IPS-15b (cell line): ENCODE measurements at regions not wholly inside any gene's neighbourhood (a gene's known extent, or its start where the extent isn't known, plus 50 kb on each side); places are given as distances from the start of the nearest gene placed in this dataset.

Source experiments
- H3K27me3 ChIP-seq: one replicate; pipeline ENCODE4 v1.6.1; 2013; ENCODE audit warnings: low read length; ENCODE audit not compliant: control insufficient read depth, insufficient read depth
- H3K36me3 ChIP-seq: one replicate; pipeline ENCODE4 v1.6.1; 2013; ENCODE audit warnings: low read length; ENCODE audit not compliant: control insufficient read depth, insufficient read depth
- H3K4me1 ChIP-seq: one replicate; pipeline ENCODE4 v1.6.1; 2013; ENCODE audit warnings: mild to moderate bottlenecking, low read length; ENCODE audit not compliant: control insufficient read depth, insufficient read depth
- H3K4me3 ChIP-seq: one replicate; pipeline ENCODE4 v1.5.1; 2013; ENCODE audit warnings: low read depth, low read length
- H3K9ac ChIP-seq: one replicate; pipeline ENCODE4 v1.6.1; 2013; ENCODE audit warnings: low read depth, mild to moderate bottlenecking, low read length
- H3K9me3 ChIP-seq: one replicate; pipeline ENCODE4 v1.6.1; 2013; ENCODE audit warnings: mild to moderate bottlenecking, low read length; ENCODE audit not compliant: control insufficient read depth, insufficient read depth

DNA sequence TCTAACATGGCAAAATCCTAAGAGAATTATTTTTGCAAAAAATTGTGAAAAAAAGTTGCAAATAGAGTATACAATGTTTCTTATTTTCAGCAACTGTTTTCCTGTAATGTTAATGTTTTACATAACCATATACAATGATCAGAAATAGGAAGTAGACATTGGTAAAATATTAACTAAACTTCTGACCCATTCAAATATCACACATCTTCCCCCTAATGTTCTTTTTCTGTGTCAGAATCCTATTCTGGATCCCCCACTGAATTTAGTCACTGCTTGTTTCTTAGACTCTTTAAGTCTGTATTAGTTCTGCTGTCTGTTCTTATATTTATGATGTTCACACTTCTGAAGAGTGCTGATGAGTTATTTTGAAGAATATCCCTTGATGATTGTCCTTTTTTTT lies 62.0 kb downstream of the HFE start:
- Histone ChIP-seq H3K36me3 (no peaks in the 10 kb centered on the region), H3K4me1 (no peaks in the 10 kb centered on the region), H3K9me3 (no peaks in the 10 kb centered on the region), H3K4me3 (no peak overlapping the region), H3K9ac (no peak overlapping the region), H3K27me3 (no peaks in the 10 kb centered on the region)

- no peak overlapping the region for H3K9ac ChIP-seq
- H3K4me3 ChIP-seq, result no peak overlapping the region
- no peaks in the 10 kb centered on the region for H3K27me3 ChIP-seq
- H3K4me1 ChIP-seq, result peaks cover 5% of the 10 kb centered on the region
- no peaks in the 10 kb centered on the region for H3K9me3 ChIP-seq
- H3K36me3 ChIP-seq, result no peaks in the 10 kb centered on the region
These were observed 65.2 kb downstream of the HFE start for GRCh38 chr6:26152226-26153101.

DNA sequence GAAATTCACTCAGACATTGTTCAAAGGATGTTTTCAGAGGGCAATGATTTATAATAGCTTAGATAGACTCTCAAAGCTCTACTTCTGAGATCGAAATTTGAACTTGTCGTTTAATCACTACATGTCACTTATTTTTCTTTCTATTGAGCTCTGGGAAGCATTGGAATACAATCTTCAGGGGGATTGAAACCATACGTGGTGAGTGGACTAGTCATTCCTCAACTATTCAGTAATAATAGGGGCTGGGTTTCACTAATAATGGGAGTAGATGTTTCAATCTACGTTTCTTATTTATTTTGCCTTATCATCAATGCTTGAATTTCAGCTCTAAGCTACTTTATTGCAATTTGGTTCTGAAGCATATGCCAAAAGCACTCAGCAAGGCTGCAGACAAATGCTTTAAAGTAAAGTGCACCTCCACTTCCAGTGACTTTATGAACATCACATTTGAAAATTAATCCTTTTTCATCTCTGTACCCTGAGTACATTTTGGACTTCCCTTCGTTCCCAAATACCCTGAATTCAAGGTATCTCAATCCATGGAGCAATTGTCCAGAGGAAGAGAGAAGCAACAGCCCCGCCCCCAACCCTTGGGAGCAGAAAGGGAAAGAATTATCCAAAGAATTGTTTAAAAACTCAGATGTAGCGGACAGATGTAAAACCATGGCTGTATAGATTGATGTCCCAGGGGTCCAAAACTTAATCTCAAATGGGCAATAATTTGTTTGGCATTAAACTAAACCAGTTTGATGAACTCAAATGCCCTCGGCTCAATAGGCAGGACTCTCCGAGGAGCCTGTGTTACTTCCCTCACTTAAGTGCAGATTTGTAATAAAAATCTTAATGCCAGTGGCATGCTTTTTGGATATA lies 68.1 kb downstream of the HFE start:
- Histone ChIP-seq H3K4me3 (peak overlapping the region; percentile 89), H3K9ac (peak overlapping the region; percentile 92), H3K4me1 (peaks cover 7% of the 10 kb centered on the region), H3K27me3 (no peaks in the 10 kb centered on the region), H3K9me3 (no peaks in the 10 kb centered on the region), H3K36me3 (no peaks in the 10 kb centered on the region)

DNA sequence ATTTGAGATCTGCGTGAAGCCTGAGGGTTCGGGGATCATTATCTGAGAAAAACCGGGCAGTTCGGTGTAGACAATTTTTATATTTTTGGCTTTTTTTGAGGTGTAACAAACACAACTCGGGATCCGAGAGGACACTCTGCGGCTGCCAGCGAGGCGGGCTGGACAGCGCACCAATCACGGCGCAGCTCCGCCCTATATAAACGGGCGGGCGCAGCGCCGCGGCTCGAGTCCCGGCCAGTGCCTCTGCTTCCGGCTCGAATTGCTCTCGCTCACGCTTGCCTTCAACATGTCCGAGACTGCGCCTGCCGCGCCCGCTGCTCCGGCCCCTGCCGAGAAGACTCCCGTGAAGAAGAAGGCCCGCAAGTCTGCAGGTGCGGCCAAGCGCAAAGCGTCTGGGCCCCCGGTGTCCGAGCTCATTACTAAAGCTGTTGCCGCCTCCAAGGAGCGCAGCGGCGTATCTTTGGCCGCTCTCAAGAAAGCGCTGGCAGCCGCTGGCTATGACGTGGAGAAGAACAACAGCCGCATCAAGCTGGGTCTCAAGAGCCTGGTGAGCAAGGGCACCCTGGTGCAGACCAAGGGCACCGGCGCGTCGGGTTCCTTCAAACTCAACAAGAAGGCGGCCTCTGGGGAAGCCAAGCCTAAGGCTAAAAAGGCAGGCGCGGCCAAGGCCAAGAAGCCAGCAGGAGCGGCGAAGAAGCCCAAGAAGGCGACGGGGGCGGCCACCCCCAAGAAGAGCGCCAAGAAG lies 69.0 kb downstream of the HFE start:
- peaks cover 7% of the 10 kb centered on the region for H3K4me1 ChIP-seq
- peak overlapping the region; percentile 96 for H3K9ac ChIP-seq
- peak overlapping the region; percentile 89 for H3K4me3 ChIP-seq
- H3K27me3 ChIP-seq, result no peaks in the 10 kb centered on the region
- H3K36me3 ChIP-seq, result no peaks in the 10 kb centered on the region
- H3K9me3 ChIP-seq, result no peaks in the 10 kb centered on the region

DNA sequence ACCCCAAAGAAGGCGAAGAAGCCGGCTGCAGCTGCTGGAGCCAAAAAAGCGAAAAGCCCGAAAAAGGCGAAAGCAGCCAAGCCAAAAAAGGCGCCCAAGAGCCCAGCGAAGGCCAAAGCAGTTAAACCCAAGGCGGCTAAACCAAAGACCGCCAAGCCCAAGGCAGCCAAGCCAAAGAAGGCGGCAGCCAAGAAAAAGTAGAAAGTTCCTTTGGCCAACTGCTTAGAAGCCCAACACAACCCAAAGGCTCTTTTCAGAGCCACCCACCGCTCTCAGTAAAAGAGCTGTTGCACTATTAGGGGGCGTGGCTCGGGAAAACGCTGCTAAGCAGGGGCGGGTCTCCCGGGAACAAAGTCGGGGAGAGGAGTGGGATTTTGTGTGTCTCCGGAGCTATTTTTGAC lies 69.6 kb downstream of the HFE start:
- Histone ChIP-seq H3K27me3 (no peaks in the 10 kb centered on the region), H3K4me1 (peaks cover 7% of the 10 kb centered on the region)

GRCh38 chr6:26157251-26158075 lies 70.2 kb downstream of the HFE start:
- H3K9ac ChIP-seq, result peak overlapping the region; percentile 96
- no peaks in the 10 kb centered on the region for H3K27me3 ChIP-seq
- peak overlapping the region; percentile 89 for H3K4me3 ChIP-seq
- H3K4me1 ChIP-seq, result peaks cover 7% of the 10 kb centered on the region
- no peaks in the 10 kb centered on the region for H3K9me3 ChIP-seq
- H3K36me3 ChIP-seq, result no peaks in the 10 kb centered on the region

More for the DNA sequence above, 69.6 kb downstream of the HFE start:
- Histone ChIP-seq H3K9ac (peak overlapping the region; percentile 96), H3K9me3 (no peaks in the 10 kb centered on the region), H3K4me3 (peak overlapping the region; percentile 89), H3K36me3 (no peaks in the 10 kb centered on the region)

DNA sequence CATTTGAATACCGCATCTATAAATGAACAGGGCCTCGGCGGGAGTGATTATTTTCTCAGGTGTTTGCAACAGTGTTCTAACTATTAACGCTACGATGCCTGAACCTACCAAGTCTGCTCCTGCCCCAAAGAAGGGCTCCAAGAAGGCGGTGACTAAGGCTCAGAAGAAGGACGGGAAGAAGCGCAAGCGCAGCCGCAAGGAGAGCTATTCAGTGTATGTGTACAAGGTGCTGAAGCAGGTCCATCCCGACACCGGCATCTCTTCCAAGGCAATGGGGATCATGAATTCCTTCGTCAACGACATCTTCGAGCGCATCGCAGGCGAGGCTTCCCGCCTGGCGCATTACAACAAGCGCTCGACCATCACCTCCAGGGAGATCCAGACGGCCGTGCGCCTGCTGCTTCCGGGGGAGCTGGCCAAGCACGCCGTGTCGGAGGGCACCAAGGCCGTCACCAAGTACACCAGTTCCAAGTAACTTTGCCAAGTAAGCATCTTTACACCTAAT lies 70.9 kb downstream of the HFE start:
- Histone ChIP-seq H3K4me3 (peak overlapping the region; percentile 73), H3K4me1 (peaks cover 7% of the 10 kb centered on the region)

GRCh38 chr6:26158581-26159356 lies 71.5 kb downstream of the HFE start:
- no peaks in the 10 kb centered on the region for H3K36me3 ChIP-seq
- H3K9me3 ChIP-seq, result no peaks in the 10 kb centered on the region
- peak overlapping the region; percentile 73 for H3K4me3 ChIP-seq
- peak overlapping the region; percentile 96 for H3K9ac ChIP-seq
- peaks cover 7% of the 10 kb centered on the region for H3K4me1 ChIP-seq
- no peaks in the 10 kb centered on the region for H3K27me3 ChIP-seq

More for the DNA sequence above, 70.9 kb downstream of the HFE start:
- H3K27me3 ChIP-seq, result no peaks in the 10 kb centered on the region
- H3K9ac ChIP-seq, result peak overlapping the region; percentile 96
- no peaks in the 10 kb centered on the region for H3K36me3 ChIP-seq
- H3K9me3 ChIP-seq, result no peaks in the 10 kb centered on the region

DNA sequence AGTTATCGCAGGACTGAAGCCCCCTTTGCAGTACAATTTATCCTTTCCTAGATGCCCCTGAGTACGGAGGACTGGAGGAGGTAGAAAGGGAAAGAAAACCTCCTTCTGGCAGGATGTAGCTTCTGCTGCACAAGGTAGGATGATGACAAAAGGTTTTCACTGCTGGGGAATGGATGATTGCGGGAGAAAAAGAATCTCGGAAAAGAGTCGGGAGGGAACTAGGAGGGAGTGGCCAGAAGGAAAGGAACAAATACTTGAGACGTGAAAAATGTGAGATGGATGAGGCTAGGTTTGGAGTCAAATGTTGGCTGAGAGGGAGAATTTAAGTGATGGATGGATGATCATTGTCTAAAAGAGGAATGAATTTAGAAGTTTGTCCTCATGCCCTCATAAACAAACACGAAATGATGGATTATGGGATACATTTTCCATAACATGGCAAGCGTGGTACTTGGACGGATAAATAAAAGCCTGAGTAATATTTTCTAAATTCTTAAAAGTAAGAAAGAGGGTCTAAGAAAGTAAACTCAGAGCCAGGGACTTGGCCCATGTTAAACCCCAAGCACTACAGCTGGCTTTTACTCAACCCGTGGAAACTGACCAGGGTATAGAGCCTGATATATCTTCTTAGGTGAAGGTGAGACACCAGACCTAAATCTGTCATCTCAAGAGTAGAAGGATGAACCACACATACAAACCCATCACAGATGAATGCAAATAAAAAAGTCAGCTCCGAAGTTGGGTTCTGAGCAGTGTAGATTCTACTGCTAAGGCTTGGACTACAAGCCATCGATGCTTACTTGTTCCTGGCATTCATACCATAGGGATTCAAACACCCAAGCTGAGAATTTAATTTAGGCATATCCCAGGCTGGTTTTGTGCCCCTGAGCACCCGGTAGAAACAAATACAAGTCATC lies 72.4 kb downstream of the HFE start:
- no peaks in the 10 kb centered on the region for H3K27me3 ChIP-seq
- no peaks in the 10 kb centered on the region for H3K36me3 ChIP-seq
- H3K9me3 ChIP-seq, result no peaks in the 10 kb centered on the region
- H3K9ac ChIP-seq, result peak overlapping the region; percentile 96
- H3K4me3 ChIP-seq, result peak overlapping the region; percentile 73
- peaks cover 7% of the 10 kb centered on the region for H3K4me1 ChIP-seq
